ENCODE measurements at regions not wholly inside any gene's neighbourhood (a gene's known extent, or its start where the extent isn't known, plus 50 kb on each side); places are given as distances from the start of the nearest gene placed in this dataset.

DNA sequence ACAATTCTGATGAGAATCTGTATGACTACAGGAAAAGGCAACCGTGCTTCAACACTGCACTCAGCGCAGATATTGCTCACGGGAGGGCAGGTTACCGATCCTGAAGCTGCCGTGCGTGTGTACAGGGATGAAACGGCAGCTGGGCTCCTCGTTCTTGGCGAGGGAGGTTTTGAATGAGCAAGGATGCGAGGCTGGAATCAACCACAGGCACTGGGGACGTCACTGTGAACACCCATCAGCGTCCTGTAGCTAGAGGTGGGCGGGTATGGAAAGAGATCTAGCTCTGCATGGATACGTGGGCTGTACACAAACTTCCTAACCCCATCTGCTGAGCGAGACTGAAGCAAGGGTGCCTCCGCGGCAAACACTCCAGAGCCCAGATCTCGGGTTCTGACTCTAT, 84.3 kb upstream of the COL5A1 start:
- no peaks in the 10 kb centered on the region for H3K27me3 ChIP-seq (ENCODE audit: control insufficient read depth, insufficient read depth)
- no peak overlapping the region for H3K4me3 ChIP-seq (ENCODE audit: low read length)
- H3K27ac ChIP-seq (ENCODE audit: low read length): no peak overlapping the region
- H3K4me1 ChIP-seq (ENCODE audit: control insufficient read depth, insufficient read depth, low read length): no peaks in the 10 kb centered on the region
- 89% methylated on average over 18 of the region's 18 CpGs for WGBS
- H3K9me3 ChIP-seq (ENCODE audit: control insufficient read depth, low read length): no peaks in the 10 kb centered on the region
- intact Hi-C loops (cut with DNase I): no loop called here
- ATAC-seq (no peak), DNase-seq (no peak)

DNA sequence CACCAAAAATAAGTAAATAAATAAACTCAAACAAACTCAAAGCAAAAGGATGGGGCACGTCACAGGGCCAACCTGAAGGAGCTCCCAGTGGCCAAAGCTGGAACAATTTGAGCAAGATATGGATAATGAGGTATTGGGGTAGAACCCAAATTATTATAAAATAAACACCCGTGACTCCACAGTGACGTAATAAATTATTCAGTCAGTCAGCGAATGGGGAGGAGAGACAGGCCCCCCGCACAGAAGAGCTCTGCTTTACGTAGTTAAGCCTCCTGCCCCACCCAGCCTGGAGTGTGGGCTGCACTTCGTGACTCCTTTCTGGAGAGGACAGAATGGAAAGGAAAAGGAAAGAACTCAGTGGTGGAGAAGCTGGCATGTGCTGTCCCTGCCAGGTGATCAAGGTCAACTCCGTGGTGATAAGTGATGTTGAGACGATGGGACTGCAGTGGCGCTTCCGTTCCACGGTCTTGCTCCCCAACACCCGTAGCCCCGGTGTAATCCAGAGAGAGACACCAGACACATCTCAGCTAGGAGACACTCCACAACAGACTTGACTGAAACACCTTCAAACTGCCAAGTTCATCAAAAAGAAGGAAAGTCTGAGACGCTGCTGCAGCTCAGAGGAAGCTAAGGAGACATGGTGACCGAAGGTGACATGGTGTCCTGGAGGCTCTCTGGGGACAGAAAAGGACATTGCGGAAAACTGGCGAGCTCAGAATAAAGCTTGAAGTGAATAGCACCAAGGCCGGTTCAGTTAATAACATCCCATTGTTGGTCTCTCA, 83.3 kb upstream of the COL5A1 start:
- DNase-seq (no peak), ATAC-seq (no peak)
- Histone ChIP-seq H3K27me3 (ENCODE audit: control insufficient read depth, insufficient read depth) (no peaks in the 10 kb centered on the region), H3K9me3 (ENCODE audit: control insufficient read depth, low read length) (no peaks in the 10 kb centered on the region), H3K4me3 (ENCODE audit: low read length) (no peak overlapping the region), H3K27ac (ENCODE audit: low read length) (no peak overlapping the region), H3K4me1 (ENCODE audit: control insufficient read depth, insufficient read depth, low read length) (no peaks in the 10 kb centered on the region)
- WGBS: 84% methylated on average over 19 of the region's 19 CpGs
- intact Hi-C loops (cut with DNase I): no loop called here

DNA sequence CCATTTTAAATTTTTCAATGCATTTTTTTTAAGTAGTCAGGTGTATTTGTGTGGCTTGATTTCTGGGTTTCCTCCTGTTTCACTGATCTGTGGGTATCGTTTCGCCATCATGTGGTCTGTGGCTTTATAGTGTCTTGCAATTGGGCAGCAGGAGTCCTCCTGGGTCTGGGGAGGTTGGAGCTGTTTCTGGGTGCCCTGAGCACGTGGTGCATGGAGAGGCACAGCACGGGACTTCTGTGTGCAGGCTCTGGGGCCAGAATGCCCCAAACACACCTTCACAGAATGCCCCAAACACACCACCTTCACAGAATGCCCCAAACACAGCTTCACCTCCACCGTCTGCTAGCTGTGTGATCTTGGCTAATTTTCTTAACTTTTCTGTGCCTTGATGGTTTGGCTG, 82.6 kb upstream of the COL5A1 start:
- intact Hi-C loops (cut with DNase I): no loop called here

DNA sequence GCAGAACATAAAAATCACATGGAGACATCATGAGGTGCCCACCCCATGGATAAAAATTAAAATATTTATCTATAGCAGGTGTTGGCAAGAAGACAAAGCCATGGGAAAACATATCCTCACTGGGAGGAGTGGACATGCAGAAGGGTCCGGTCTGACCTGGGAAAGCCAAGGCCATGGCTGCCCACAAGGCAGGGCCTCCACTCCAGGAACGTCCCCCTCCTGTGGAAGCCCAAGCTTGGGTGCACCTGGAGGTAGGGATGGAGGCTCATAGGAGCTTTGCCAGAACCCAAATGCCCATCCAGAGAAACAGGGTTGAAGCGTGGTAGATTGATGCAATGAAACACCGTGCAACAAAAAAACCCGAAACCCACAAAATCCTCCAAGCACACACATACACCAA, 81.4 kb upstream of the COL5A1 start:
- ATAC-seq (no peak), DNase-seq (no peak)
- Histone ChIP-seq H3K4me1 (ENCODE audit: control insufficient read depth, insufficient read depth, low read length) (no peaks in the 10 kb centered on the region), H3K9me3 (ENCODE audit: control insufficient read depth, low read length) (peaks cover 2% of the 10 kb centered on the region), H3K27me3 (ENCODE audit: control insufficient read depth, insufficient read depth) (no peaks in the 10 kb centered on the region), H3K27ac (ENCODE audit: low read length) (no peak overlapping the region), H3K4me3 (ENCODE audit: low read length) (no peak overlapping the region)
- WGBS: 87% methylated on average over 5 of the region's 5 CpGs
- intact Hi-C loops (cut with DNase I): no loop called here

More for the DNA sequence above, 82.6 kb upstream of the COL5A1 start:
- Histone ChIP-seq H3K27ac (ENCODE audit: low read length) (no peak overlapping the region), H3K4me1 (ENCODE audit: control insufficient read depth, insufficient read depth, low read length) (no peaks in the 10 kb centered on the region), H3K27me3 (ENCODE audit: control insufficient read depth, insufficient read depth) (no peaks in the 10 kb centered on the region), H3K4me3 (ENCODE audit: low read length) (no peak overlapping the region), H3K9me3 (ENCODE audit: control insufficient read depth, low read length) (peaks cover 2% of the 10 kb centered on the region)
- WGBS: 78% methylated on average over 5 of the region's 5 CpGs
- DNase-seq: no peak
- no peak for ATAC-seq

DNA sequence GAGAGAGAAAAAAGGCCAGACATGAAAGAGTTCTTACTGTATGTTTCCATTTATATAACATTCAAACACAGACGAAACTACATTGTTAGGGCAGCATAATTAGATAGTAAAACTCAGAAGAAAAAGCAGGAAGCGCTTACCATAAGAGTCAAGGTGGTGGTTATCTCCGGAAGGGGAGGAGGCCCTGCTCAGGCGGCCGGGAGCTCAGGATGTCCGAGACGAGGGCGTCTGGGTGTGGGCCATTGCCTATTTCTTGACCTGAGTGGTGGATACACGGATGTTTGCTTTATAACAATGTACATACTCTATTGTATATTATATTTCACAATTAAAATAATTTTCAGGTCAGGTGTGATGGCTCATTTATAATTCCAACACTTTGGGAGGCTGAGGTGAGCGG, 80.9 kb upstream of the COL5A1 start:
- Histone ChIP-seq H3K27me3 (ENCODE audit: control insufficient read depth, insufficient read depth) (no peaks in the 10 kb centered on the region), H3K9me3 (ENCODE audit: control insufficient read depth, low read length) (peaks cover 4% of the 10 kb centered on the region), H3K4me1 (ENCODE audit: control insufficient read depth, insufficient read depth, low read length) (no peaks in the 10 kb centered on the region), H3K27ac (ENCODE audit: low read length) (no peak overlapping the region), H3K4me3 (ENCODE audit: low read length) (no peak overlapping the region)
- intact Hi-C loops (cut with DNase I): no loop called here
- ATAC-seq (peak in 1 of 2 donors; percentile 49), DNase-seq (no peak)
- WGBS: 61% methylated on average over 10 of the region's 10 CpGs

DNA sequence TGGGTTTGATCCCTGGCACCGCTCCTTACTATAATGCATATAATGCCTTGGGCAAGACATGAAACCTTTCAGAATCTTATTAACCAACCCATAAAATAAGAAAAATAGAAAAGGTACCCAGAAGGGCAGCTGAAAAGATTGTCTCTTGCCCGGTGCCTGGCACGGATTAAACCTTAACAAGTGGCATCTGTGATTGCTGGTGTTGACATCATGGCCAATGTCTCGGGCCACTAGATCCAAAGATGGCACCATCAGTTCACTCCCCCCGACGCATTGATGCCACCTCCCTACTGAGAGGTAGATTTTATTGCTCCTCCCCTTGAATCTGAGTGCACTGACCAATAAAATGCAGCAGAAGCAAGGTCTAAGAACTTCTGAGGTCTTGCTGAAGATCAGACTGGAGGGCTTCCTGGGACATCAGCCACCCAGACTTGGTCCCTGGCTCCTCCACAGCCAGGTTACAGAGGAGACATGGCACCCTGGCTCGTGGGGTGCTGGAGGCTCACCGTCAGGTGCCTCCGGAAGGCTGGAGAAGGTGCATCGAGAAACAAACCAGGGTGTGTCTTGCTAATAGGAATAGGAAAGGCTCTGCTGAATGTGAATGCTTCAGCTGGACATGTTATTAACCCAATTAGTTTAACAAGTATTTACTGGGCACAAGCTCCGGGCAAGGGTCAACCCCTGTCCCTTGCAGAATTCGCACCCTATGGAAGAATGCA, 80.0 kb upstream of the COL5A1 start:
- 91% methylated on average over 12 of the region's 12 CpGs for WGBS
- no peak overlapping the region for H3K4me3 ChIP-seq (ENCODE audit: low read length)
- H3K27me3 ChIP-seq (ENCODE audit: control insufficient read depth, insufficient read depth): no peaks in the 10 kb centered on the region
- H3K4me1 ChIP-seq (ENCODE audit: control insufficient read depth, insufficient read depth, low read length): no peaks in the 10 kb centered on the region
- peaks cover 4% of the 10 kb centered on the region for H3K9me3 ChIP-seq (ENCODE audit: control insufficient read depth, low read length)
- DNase-seq (no peak), ATAC-seq (no peak)
- intact Hi-C loops (cut with DNase I): no loop called here
- no peak overlapping the region for H3K27ac ChIP-seq (ENCODE audit: low read length)

DNA sequence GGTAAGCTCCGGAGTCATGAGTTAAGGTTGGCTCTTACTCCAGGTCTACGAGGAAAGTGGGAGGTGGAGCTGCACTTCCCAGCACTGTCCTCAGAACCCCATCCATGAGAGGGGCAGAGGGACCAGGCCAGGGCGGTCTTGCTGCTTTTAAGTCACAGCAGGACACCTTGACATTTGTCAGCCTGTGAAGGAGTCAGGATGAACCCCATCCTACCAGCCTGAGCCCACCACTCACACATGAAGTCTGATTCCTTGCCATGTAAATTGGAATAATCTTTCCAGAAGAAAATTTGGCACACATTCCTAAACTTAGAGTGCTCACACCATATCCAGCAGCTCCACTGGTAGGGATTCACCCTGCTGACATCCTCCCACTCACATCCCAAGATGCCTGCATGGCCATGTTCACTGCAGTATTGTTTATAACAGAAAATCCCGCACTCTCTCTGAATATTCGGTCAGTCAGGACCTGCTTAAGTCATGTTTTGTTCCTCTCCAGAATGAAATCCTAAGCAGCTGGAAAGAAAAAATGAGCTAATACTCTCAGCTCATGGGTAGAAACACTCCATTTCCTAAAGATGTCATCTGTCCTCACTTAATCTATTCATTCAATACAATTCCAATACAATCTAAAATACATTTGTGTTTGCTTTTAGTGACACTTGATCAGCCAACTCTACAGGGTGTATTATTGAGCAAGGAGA, 79.3 kb upstream of the COL5A1 start:
- Histone ChIP-seq H3K4me1 (ENCODE audit: control insufficient read depth, insufficient read depth, low read length) (no peaks in the 10 kb centered on the region), H3K9me3 (ENCODE audit: control insufficient read depth, low read length) (peaks cover 7% of the 10 kb centered on the region), H3K27ac (ENCODE audit: low read length) (no peak overlapping the region), H3K4me3 (ENCODE audit: low read length) (no peak overlapping the region), H3K27me3 (ENCODE audit: control insufficient read depth, insufficient read depth) (no peaks in the 10 kb centered on the region)
- 82% methylated on average over 5 of the region's 5 CpGs for WGBS
- intact Hi-C loops (cut with DNase I): no loop called here
- ATAC-seq (no peak), DNase-seq (no peak)

DNA sequence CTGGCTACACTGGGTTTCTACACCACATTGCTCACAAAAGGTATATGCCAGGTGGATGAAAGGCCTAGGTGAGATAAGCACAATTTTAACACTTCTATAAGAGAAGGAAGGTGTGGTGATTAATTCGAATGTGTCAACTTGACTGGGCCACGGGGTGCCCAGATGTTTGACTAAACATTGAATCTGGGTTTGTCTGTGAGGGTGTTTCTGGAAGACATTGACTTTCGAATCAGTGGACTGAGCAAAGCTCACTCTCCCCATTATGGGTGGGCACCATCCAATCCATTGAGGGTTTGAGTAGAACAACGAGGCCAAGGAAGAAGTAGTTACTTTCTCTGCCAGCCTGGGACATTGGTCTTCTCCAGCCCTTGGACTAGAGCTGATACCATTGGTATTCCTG, 78.2 kb upstream of the COL5A1 start:
- Histone ChIP-seq H3K4me3 (ENCODE audit: low read length) (no peak overlapping the region), H3K27me3 (ENCODE audit: control insufficient read depth, insufficient read depth) (no peaks in the 10 kb centered on the region), H3K9me3 (ENCODE audit: control insufficient read depth, low read length) (peaks cover 7% of the 10 kb centered on the region), H3K27ac (ENCODE audit: low read length) (no peak overlapping the region), H3K4me1 (ENCODE audit: control insufficient read depth, insufficient read depth, low read length) (no peaks in the 10 kb centered on the region)
- intact Hi-C loops (cut with DNase I): no loop called here
- ATAC-seq (no peak), DNase-seq (no peak)
- WGBS: 92% methylated on average over 4 of the region's 4 CpGs

DNA sequence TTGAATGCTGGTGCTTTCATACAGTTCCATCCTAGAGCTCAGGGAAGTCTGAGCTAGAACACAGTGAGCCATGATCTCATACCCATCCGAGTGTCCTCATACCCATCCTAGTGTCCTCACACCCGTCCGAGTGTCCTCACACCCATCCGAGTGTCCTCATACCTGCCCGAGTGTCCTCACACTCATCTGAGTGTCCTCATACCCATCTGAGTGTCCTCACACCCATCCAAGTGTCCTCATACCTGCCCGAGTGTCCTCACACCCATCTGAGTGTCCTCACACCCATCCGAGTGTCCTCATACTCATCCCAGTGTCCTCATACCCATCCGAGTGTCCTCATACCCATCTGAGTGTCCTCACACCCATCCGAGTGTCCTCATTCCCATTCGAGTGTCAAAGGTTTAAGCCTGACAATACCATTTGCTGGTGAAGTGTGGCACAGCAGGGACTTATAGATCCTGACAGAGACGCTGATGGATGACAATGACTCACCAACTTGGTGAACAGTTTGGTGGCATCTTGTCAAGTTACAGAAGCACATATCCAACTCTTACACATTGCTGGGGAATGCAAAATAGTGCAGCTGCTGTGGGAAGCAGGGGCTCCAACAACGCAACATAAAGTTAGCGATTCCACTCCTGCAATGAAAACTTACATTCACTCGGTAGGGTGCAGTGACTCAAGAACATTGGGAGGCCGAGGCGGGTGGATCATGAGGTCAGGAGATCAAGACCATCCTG, 77.0 kb upstream of the COL5A1 start:
- Histone ChIP-seq H3K4me1 (ENCODE audit: control insufficient read depth, insufficient read depth, low read length) (no peaks in the 10 kb centered on the region), H3K27ac (ENCODE audit: low read length) (no peak overlapping the region), H3K9me3 (ENCODE audit: control insufficient read depth, low read length) (peaks cover 7% of the 10 kb centered on the region), H3K27me3 (ENCODE audit: control insufficient read depth, insufficient read depth) (no peaks in the 10 kb centered on the region), H3K4me3 (ENCODE audit: low read length) (no peak overlapping the region)
- intact Hi-C loops (cut with DNase I): no loop called here
- WGBS: 81% methylated on average over 16 of the region's 16 CpGs
- DNase-seq (no peak), ATAC-seq (no peak)

DNA sequence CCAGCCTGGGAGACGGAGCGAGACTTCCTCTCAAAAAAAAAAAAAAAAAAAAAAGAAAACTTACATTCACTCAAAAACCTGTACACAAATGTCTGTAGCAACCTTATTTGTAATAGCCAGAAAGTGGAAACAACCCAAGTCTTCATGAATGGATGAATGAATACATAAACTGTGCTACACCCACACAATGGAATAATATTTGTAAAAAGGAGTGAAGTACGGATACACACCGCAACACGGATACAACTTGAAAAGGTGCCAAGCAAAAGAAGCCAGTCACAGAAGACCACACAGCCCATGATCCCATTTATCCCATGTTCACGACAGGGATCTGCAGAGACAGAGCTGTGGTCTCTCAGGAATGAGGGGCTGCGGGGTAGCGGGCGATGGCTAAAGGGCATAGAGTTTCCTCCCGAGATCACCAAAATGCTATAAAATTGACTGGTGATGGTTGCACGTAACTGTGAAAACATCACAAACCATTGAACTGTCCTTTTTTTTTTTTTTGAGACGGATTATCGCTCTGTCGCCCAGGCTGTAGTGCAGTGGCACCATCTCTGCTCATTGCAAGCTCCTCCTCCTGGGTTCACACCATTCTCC, 76.2 kb upstream of the COL5A1 start:
- ATAC-seq: no peak
- Histone ChIP-seq H3K4me3 (ENCODE audit: low read length) (no peak overlapping the region), H3K9me3 (ENCODE audit: control insufficient read depth, low read length) (peaks cover 7% of the 10 kb centered on the region), H3K4me1 (ENCODE audit: control insufficient read depth, insufficient read depth, low read length) (no peaks in the 10 kb centered on the region), H3K27me3 (ENCODE audit: control insufficient read depth, insufficient read depth) (no peaks in the 10 kb centered on the region), H3K27ac (ENCODE audit: low read length) (no peak overlapping the region)
- intact Hi-C loops (cut with DNase I): no loop called here
- no peak for DNase-seq
- 90% methylated on average over 14 of the region's 14 CpGs for WGBS

All from right cardiac atrium (tissue), 5 donors.